ENCODE measurements at regions not wholly inside any gene's neighbourhood (a gene's known extent, or its start where the extent isn't known, plus 50 kb on each side); places are given as distances from the start of the nearest gene placed in this dataset.
"Not testable (repeated sequence)": the region's sequence is repeated elsewhere in the genome, so short reads cannot be mapped to it uniquely, and the experiment has no call there.

- DNase-seq = no peak
Observed at GRCh38 chr6:71621918-71622519, 264.3 kb upstream of the RIMS1 start.

GRCh38 chr6:71642120-71642519 lies 244.2 kb upstream of the RIMS1 start:
- no peak for DNase-seq

- no peak for DNase-seq
Observed at GRCh38 chr6:71642793-71643192, 243.6 kb upstream of the RIMS1 start.

- DNase-seq = no peak
Observed at GRCh38 chr6:71645299-71645698, 241.1 kb upstream of the RIMS1 start.

- no peak for DNase-seq
Observed at GRCh38 chr6:71649915-71650314, 236.4 kb upstream of the RIMS1 start.

- DNase-seq = no peak
Observed at GRCh38 chr6:71651636-71652035, 234.7 kb upstream of the RIMS1 start.

GRCh38 chr6:71656121-71656520 lies 230.2 kb upstream of the RIMS1 start:
- no peak for DNase-seq

GRCh38 chr6:71665931-71666330 lies 220.4 kb upstream of the RIMS1 start:
- no peak for DNase-seq

- DNase-seq = no peak
Observed at GRCh38 chr6:71672876-71673275, 213.5 kb upstream of the RIMS1 start.

- no peak for DNase-seq
Observed at GRCh38 chr6:71675386-71675785, 211.0 kb upstream of the RIMS1 start.

GRCh38 chr6:71676298-71676697 lies 210.1 kb upstream of the RIMS1 start:
- no peak for DNase-seq

GRCh38 chr6:71678091-71678490 lies 208.3 kb upstream of the RIMS1 start:
- no peak for DNase-seq

GRCh38 chr6:71681234-71681867 lies 205.0 kb upstream of the RIMS1 start:
- DNase-seq = no peak

GRCh38 chr6:71686021-71686677 lies 200.2 kb upstream of the RIMS1 start:
- DNase-seq = not testable (repeated sequence)

- no peak for DNase-seq
Observed at GRCh38 chr6:71698702-71699101, 187.6 kb upstream of the RIMS1 start.

GRCh38 chr6:71706523-71706922 lies 179.8 kb upstream of the RIMS1 start:
- DNase-seq = no peak

- DNase-seq = no peak
Observed at GRCh38 chr6:71707059-71707458, 179.3 kb upstream of the RIMS1 start.

GRCh38 chr6:71720705-71721104 lies 165.6 kb upstream of the RIMS1 start:
- no peak for DNase-seq

GRCh38 chr6:71721642-71722041 lies 164.7 kb upstream of the RIMS1 start:
- DNase-seq = no peak

GRCh38 chr6:71722736-71723135 lies 163.6 kb upstream of the RIMS1 start:
- no peak for DNase-seq

- DNase-seq = no peak
Observed at GRCh38 chr6:71724456-71725125, 161.8 kb upstream of the RIMS1 start.

- no peak for DNase-seq
Observed at GRCh38 chr6:71725126-71725470, 161.3 kb upstream of the RIMS1 start.

- no peak for DNase-seq
Observed at GRCh38 chr6:71726121-71726520, 160.2 kb upstream of the RIMS1 start.

- no peak for DNase-seq
Observed at GRCh38 chr6:71727632-71728294, 158.6 kb upstream of the RIMS1 start.

All from GF-D8 (cell line).